HepG2 (cell line): ENCODE measurements at regions not wholly inside any gene's neighbourhood (a gene's known extent, or its start where the extent isn't known, plus 50 kb on each side); places are given as distances from the start of the nearest gene placed in this dataset.

Source experiments
- ATAC-seq: fragments of 200-7000 bp; cut with Tn5 transposase; 3 replicates; pipeline ENCODE4 v1.9.1; 2020; ENCODE audit warnings: mild to moderate bottlenecking, moderate library complexity
- BruUV-seq: library from RNA; stranded (reverse); fragments of 400-500 nt; replicated peaks from 2 replicates; lab custom pipeline; 2021; lab: Mats Ljungman, UMichigan
- CTCF ChIA-PET: fragments of 300-600 bp; formaldehyde crosslinking; extraction: SDS; loops from one replicate; lab custom pipeline; 2021; ENCODE audit warnings: low total read pairs, inconsistent platforms, low intra/inter-chr PET ratio; lab: Yijun Ruan, JAX
- POLR2A ChIA-PET: fragments of 350-600 bp; sonication (Branson Sonifier 250); formaldehyde crosslinking; loops from one replicate; lab custom pipeline; 2020; ENCODE audit warnings: antibody characterized with exemption, inconsistent platforms; lab: Yijun Ruan, JAX
- DNase-seq: peaks from one replicate; pipeline ENCODE4 v3.0.0-alpha.2; 2015; ENCODE audit warnings: low spot score
- FAIRE-seq: peaks from 3 replicates; lab custom pipeline; 2011; peaks lifted over from hg19 to GRCh38; lab: Jason Lieb, UNC
- H2AFZ ChIP-seq: one replicate; pipeline ENCODE4 v1.6.1; 2011; ENCODE audit warnings: low read length, inconsistent platforms
- H3K27ac ChIP-seq: fragments of 300-600 bp; 3 replicates; pipeline ENCODE4 v1.8.0; 2011; ENCODE audit warnings: mixed run types, mild to moderate bottlenecking, mixed read lengths, low read length, inconsistent platforms; ENCODE audit not compliant: insufficient read depth; ENCODE audit errors: extremely low read length
- H3K27me3 ChIP-seq, 2 experiments: fragments of 200-600 bp in 1 of 2; 2 replicates in 1 of 2; 3 replicates in 1 of 2; pipeline versions ENCODE4 v1.6.0 to v1.8.0; 2011; ENCODE audit warnings: low read length in 2 of 2, mild to moderate bottlenecking in 2 of 2, moderate library complexity in 2 of 2, inconsistent platforms in 1 of 2; ENCODE audit not compliant: insufficient read depth in 2 of 2, control insufficient read depth in 1 of 2
- H3K36me3 ChIP-seq, 2 experiments: fragments of 200-600 bp in 1 of 2; replicated peaks in 1 of 2; 2 replicates in 1 of 2; 3 replicates in 1 of 2; pipeline versions ENCODE4 v1.5.1 to v1.8.0; 2011; ENCODE audit warnings: low read length in 2 of 2, inconsistent platforms in 1 of 2; ENCODE audit not compliant: insufficient read depth in 2 of 2, control insufficient read depth in 1 of 2
- H3K4me1 ChIP-seq: 2 replicates; pipeline ENCODE4 v1.5.1; 2012; ENCODE audit warnings: low read length, inconsistent platforms; ENCODE audit not compliant: insufficient read depth
- H3K4me2 ChIP-seq: 2 replicates; pipeline ENCODE4 v1.6.0; 2011; ENCODE audit warnings: low read depth, low read length, inconsistent platforms
- H3K4me3 ChIP-seq, 3 experiments: fragments of 200-600 bp in 1 of 3; sonication (generic), shearing (Covaris generic) in 1 of 3; replicated peaks in 1 of 3; 2 replicates each; pipeline ENCODE4 v1.5.1; 2011 to 2016; ENCODE audit warnings: low read length in 3 of 3, inconsistent platforms in 2 of 3, low read depth in 2 of 3, mild to moderate bottlenecking in 2 of 3, control low read depth in 1 of 3, mixed read lengths in 1 of 3; ENCODE audit not compliant: insufficient read depth in 1 of 3
- H3K79me2 ChIP-seq: one replicate; pipeline ENCODE4 v1.6.1; 2011; ENCODE audit warnings: low read length, inconsistent platforms; ENCODE audit not compliant: insufficient read depth
- H3K9ac ChIP-seq: 2 replicates; pipeline ENCODE4 v1.6.0; 2011; ENCODE audit warnings: mild to moderate bottlenecking, low read depth, low read length, inconsistent platforms; ENCODE audit not compliant: insufficient read depth
- H3K9me3 ChIP-seq: 2 replicates; pipeline ENCODE4 v1.5.1; 2012; ENCODE audit warnings: mild to moderate bottlenecking, low read length
- H4K20me1 ChIP-seq: 2 replicates; pipeline ENCODE4 v1.6.0; 2011; ENCODE audit warnings: inconsistent platforms, mild to moderate bottlenecking, low read length, moderate library complexity; ENCODE audit not compliant: insufficient read depth
- KLF13 ChIP-seq: sonication (generic); formaldehyde crosslinking; IDR thresholded peaks from 2 replicates; pipeline ENCODE4 v1.4.0; 2020; ENCODE audit warnings: mild to moderate bottlenecking, missing genetic modification reagents
- NRL ChIP-seq: sonication (generic); formaldehyde crosslinking; IDR thresholded peaks from 2 replicates; pipeline ENCODE4 v1.5.0; 2020; ENCODE audit warnings: missing genetic modification reagents, mild to moderate bottlenecking, moderate library complexity, borderline replicate concordance
- PPARG ChIP-seq: conservative IDR thresholded peaks from 2 replicates; pipeline ENCODE4 v1.6.1; 2016; ENCODE audit warnings: missing biosample characterization, missing genetic modification reagents
- ZNF331 ChIP-seq: sonication (generic); formaldehyde crosslinking; IDR thresholded peaks from 2 replicates; pipeline ENCODE4 v1.4.0; 2020; ENCODE audit warnings: missing genetic modification reagents
- ZNF549 ChIP-seq: sonication (generic); formaldehyde crosslinking; IDR thresholded peaks from 2 replicates; pipeline ENCODE4 v1.5.0; 2020; ENCODE audit warnings: missing genetic modification reagents
- ZNF703 ChIP-seq: sonication (generic); formaldehyde crosslinking; IDR thresholded peaks from 2 replicates; pipeline ENCODE4 v1.5.1; 2020; ENCODE audit warnings: missing genetic modification reagents, mild to moderate bottlenecking, moderate library complexity, borderline replicate concordance
- WGBS: methylation state at CpG from one replicate; pipeline ENCODE4 v1.1.6; 2017; ENCODE audit warnings: low lambda C conversion rate; 5-methylcytosine and 5-hydroxymethylcytosine counted together
- in situ Hi-C: cut with HindIII; loops from 2 replicates; pipeline ENCODE4 v1.10.0; 2017; ENCODE audit warnings: low pct_unique_long_range_greater_than_20kb; ENCODE audit not compliant: extremely low pct_ligation_motif_present
- intact Hi-C: fragments of 100-400 bp; cut with micrococcal nuclease; formaldehyde crosslinking; loops from one replicate; pipeline ENCODE4 v1.10.0; 2022; ENCODE audit not compliant: unreplicated experiment
- TF ChIP-seq, protein P1 (sequence below): IDR thresholded peaks from 2 replicates; pipeline ENCODE4 v1.6.1; 2016; ENCODE audit warnings: missing compliant biosample characterization, missing genetic modification reagents, borderline replicate concordance
- TF ChIP-seq, protein P2 (sequence below): sonication (generic); formaldehyde crosslinking; IDR thresholded peaks from 2 replicates; pipeline ENCODE4 v1.9.0; 2021; ENCODE audit warnings: mild to moderate bottlenecking, missing genetic modification reagents
- TF ChIP-seq, protein P3 (sequence below): IDR thresholded peaks from 2 replicates; pipeline ENCODE4 v1.6.1; 2016; ENCODE audit warnings: low read depth, missing genetic modification reagents, missing compliant biosample characterization
- TF ChIP-seq, protein P4 (sequence below), 2 experiments: fragments of 450-650 bp in 1 of 2; sonication (generic) in 1 of 2; formaldehyde crosslinking; IDR thresholded peaks; 2 replicates each; pipeline versions ENCODE4 v1.5.0 to v1.8.0; 2020 to 2022; ENCODE audit warnings: mild to moderate bottlenecking in 1 of 2, missing genetic modification reagents in 1 of 2

DNA sequence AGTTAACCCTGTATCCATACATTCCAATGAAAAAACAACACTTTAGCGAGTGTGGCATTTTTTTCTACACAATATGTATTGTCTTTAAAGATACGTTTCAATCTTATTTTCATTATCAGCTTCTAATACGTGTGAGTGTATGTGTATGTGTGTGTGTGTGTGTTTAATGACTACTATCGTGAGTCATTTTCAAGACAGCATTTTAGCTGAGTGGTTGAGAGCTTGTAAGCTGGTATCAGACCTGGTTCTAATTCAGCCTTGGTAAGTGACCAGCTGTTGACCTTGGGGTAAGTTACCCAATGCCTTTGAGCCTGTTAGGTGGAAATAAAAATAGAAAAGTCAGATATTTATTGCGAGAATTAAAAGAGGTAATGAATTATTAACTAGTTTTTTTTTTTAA lies 320.0 kb upstream of the NT5E start (continued):
- TF ChIP-seq ZNF549 (no peak), KLF13 (no peak), NRL (no peak), ZNF703 (CRISPR knock-in tag) (no peak)

DNA sequence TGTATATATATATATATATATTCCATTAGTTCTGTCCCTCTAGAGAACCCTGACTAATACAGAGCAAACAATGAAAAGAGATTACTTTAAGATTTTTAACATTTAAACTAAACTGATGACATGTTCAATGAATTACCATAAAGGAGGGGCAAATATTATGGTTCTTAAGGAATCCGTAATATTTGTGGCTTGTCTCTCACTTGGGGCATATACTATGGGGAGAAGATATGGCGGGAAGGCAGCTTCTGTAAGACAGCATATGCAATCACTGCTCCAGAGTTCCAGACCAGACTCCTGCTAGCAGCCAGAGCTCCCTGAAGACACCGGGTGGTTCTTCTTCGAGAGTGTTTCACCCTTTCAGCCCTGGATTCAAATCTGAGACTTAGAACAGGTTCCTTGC lies 321.1 kb upstream of the NT5E start:
- no peak for ATAC-seq
- 2% methylated on average over 4 of the region's 4 CpGs for WGBS
- H3K9me3 ChIP-seq: no peaks in the 10 kb centered on the region
- ChIA-PET POLR2A (no interaction called here), CTCF (no interaction called here)
- H3K4me2 ChIP-seq: no peak overlapping the region
- DNase-seq: no peak
- no peaks in the 10 kb centered on the region for H3K36me3 ChIP-seq
- intact Hi-C loops: loop anchor here (5.0 kb wide), 3 partner anchors 111 to 701 kb away; no protein-coding TSS in a partner anchor
- H2AFZ ChIP-seq: no peak overlapping the region
- FAIRE-seq: no peak
- H3K9ac ChIP-seq: no peak overlapping the region
- no peak overlapping the region for H3K4me3 ChIP-seq
- no peaks in the 10 kb centered on the region for H3K4me1 ChIP-seq
- no TSS peak for BruUV-seq
- no peaks in the 10 kb centered on the region for H3K27me3 ChIP-seq
- H3K27ac ChIP-seq: no peak overlapping the region
- no peaks in the 10 kb centered on the region for H4K20me1 ChIP-seq
- H3K79me2 ChIP-seq: no peaks in the 10 kb centered on the region
- in situ Hi-C loops: no loop called here
- TF ChIP-seq, protein P1, sequence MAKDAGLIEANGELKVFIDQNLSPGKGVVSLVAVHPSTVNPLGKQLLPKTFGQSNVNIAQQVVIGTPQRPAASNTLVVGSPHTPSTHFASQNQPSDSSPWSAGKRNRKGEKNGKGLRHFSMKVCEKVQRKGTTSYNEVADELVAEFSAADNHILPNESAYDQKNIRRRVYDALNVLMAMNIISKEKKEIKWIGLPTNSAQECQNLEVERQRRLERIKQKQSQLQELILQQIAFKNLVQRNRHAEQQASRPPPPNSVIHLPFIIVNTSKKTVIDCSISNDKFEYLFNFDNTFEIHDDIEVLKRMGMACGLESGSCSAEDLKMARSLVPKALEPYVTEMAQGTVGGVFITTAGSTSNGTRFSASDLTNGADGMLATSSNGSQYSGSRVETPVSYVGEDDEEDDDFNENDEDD (CRISPR knock-in tag): no peak
- TF ChIP-seq, protein P2, sequence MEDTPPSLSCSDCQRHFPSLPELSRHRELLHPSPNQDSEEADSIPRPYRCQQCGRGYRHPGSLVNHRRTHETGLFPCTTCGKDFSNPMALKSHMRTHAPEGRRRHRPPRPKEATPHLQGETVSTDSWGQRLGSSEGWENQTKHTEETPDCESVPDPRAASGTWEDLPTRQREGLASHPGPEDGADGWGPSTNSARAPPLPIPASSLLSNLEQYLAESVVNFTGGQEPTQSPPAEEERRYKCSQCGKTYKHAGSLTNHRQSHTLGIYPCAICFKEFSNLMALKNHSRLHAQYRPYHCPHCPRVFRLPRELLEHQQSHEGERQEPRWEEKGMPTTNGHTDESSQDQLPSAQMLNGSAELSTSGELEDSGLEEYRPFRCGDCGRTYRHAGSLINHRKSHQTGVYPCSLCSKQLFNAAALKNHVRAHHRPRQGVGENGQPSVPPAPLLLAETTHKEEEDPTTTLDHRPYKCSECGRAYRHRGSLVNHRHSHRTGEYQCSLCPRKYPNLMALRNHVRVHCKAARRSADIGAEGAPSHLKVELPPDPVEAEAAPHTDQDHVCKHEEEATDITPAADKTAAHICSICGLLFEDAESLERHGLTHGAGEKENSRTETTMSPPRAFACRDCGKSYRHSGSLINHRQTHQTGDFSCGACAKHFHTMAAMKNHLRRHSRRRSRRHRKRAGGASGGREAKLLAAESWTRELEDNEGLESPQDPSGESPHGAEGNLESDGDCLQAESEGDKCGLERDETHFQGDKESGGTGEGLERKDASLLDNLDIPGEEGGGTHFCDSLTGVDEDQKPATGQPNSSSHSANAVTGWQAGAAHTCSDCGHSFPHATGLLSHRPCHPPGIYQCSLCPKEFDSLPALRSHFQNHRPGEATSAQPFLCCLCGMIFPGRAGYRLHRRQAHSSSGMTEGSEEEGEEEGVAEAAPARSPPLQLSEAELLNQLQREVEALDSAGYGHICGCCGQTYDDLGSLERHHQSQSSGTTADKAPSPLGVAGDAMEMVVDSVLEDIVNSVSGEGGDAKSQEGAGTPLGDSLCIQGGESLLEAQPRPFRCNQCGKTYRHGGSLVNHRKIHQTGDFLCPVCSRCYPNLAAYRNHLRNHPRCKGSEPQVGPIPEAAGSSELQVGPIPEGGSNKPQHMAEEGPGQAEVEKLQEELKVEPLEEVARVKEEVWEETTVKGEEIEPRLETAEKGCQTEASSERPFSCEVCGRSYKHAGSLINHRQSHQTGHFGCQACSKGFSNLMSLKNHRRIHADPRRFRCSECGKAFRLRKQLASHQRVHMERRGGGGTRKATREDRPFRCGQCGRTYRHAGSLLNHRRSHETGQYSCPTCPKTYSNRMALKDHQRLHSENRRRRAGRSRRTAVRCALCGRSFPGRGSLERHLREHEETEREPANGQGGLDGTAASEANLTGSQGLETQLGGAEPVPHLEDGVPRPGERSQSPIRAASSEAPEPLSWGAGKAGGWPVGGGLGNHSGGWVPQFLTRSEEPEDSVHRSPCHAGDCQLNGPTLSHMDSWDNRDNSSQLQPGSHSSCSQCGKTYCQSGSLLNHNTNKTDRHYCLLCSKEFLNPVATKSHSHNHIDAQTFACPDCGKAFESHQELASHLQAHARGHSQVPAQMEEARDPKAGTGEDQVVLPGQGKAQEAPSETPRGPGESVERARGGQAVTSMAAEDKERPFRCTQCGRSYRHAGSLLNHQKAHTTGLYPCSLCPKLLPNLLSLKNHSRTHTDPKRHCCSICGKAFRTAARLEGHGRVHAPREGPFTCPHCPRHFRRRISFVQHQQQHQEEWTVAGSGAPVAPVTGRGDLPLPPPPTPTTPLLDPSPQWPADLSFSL (CRISPR knock-in tag): no peak
- TF ChIP-seq, protein P3, sequence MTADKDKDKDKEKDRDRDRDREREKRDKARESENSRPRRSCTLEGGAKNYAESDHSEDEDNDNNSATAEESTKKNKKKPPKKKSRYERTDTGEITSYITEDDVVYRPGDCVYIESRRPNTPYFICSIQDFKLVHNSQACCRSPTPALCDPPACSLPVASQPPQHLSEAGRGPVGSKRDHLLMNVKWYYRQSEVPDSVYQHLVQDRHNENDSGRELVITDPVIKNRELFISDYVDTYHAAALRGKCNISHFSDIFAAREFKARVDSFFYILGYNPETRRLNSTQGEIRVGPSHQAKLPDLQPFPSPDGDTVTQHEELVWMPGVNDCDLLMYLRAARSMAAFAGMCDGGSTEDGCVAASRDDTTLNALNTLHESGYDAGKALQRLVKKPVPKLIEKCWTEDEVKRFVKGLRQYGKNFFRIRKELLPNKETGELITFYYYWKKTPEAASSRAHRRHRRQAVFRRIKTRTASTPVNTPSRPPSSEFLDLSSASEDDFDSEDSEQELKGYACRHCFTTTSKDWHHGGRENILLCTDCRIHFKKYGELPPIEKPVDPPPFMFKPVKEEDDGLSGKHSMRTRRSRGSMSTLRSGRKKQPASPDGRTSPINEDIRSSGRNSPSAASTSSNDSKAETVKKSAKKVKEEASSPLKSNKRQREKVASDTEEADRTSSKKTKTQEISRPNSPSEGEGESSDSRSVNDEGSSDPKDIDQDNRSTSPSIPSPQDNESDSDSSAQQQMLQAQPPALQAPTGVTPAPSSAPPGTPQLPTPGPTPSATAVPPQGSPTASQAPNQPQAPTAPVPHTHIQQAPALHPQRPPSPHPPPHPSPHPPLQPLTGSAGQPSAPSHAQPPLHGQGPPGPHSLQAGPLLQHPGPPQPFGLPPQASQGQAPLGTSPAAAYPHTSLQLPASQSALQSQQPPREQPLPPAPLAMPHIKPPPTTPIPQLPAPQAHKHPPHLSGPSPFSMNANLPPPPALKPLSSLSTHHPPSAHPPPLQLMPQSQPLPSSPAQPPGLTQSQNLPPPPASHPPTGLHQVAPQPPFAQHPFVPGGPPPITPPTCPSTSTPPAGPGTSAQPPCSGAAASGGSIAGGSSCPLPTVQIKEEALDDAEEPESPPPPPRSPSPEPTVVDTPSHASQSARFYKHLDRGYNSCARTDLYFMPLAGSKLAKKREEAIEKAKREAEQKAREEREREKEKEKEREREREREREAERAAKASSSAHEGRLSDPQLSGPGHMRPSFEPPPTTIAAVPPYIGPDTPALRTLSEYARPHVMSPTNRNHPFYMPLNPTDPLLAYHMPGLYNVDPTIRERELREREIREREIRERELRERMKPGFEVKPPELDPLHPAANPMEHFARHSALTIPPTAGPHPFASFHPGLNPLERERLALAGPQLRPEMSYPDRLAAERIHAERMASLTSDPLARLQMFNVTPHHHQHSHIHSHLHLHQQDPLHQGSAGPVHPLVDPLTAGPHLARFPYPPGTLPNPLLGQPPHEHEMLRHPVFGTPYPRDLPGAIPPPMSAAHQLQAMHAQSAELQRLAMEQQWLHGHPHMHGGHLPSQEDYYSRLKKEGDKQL (CRISPR knock-in tag): no peak
- TF ChIP-seq, protein P4, sequence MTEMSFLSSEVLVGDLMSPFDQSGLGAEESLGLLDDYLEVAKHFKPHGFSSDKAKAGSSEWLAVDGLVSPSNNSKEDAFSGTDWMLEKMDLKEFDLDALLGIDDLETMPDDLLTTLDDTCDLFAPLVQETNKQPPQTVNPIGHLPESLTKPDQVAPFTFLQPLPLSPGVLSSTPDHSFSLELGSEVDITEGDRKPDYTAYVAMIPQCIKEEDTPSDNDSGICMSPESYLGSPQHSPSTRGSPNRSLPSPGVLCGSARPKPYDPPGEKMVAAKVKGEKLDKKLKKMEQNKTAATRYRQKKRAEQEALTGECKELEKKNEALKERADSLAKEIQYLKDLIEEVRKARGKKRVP (CRISPR knock-in tag; IDR thresholded peaks at IDR 0.05): no peak
- TF ChIP-seq ZNF331 (no peak), PPARG (CRISPR knock-in tag) (no peak)
